GM12878 (cell line): ENCODE measurements at regions not wholly inside any gene's neighbourhood (a gene's known extent, or its start where the extent isn't known, plus 50 kb on each side); places are given as distances from the start of the nearest gene placed in this dataset.

ENCODE experiments used
- BACH1 ChIP-seq: fragments of 450-650 bp; IDR thresholded peaks from 2 replicates; pipeline ENCODE4 v1.6.1; 2017; ENCODE audit warnings: mild to moderate bottlenecking, borderline replicate concordance
- BRCA1 ChIP-seq: IDR thresholded peaks from 2 replicates; pipeline ENCODE4 v1.6.1; 2011; ENCODE audit warnings: low read depth, low read length, improper control_type of control experiment
- ETV6 ChIP-seq, 2 experiments: fragments of 450-650 bp in 1 of 2; IDR thresholded peaks in 1 of 2; conservative IDR thresholded peaks in 1 of 2; 2 replicates each; pipeline ENCODE4 v1.6.1; 2014; ENCODE audit warnings: antibody characterized with exemption in 1 of 2, borderline replicate concordance in 1 of 2, low read depth in 1 of 2, mild to moderate bottlenecking in 1 of 2, moderate library complexity in 1 of 2
- FOS ChIP-seq: IDR thresholded peaks from 3 replicates; pipeline ENCODE4 v1.6.1; 2011; ENCODE audit warnings: borderline replicate concordance; ENCODE audit not compliant: insufficient read length; ENCODE audit errors: extremely low read depth
- GATAD2B ChIP-seq: fragments of 450-650 bp; conservative IDR thresholded peaks from 2 replicates; pipeline ENCODE4 v1.6.1; 2017; ENCODE audit warnings: low read depth, mild to moderate bottlenecking, moderate library complexity
- MXI1 ChIP-seq: fragments of 150-350 bp; IDR thresholded peaks from 2 replicates; pipeline ENCODE4 v1.6.1; 2011; ENCODE audit warnings: low read depth, mild to moderate bottlenecking, inconsistent platforms, low read length, improper control_type of control experiment
- PAX5 ChIP-seq: IDR thresholded peaks from 2 replicates; pipeline ENCODE4 v1.6.1; 2011; ENCODE audit warnings: low read depth, low read length, borderline replicate concordance
- RAD21 ChIP-seq: IDR thresholded peaks from 2 replicates; pipeline ENCODE4 v1.6.1; 2011; ENCODE audit warnings: mild to moderate bottlenecking, low read depth, low read length, moderate library complexity; ENCODE audit not compliant: insufficient read depth
- RUNX3 ChIP-seq: IDR thresholded peaks from 2 replicates; pipeline ENCODE4 v1.6.1; 2012; ENCODE audit warnings: low read length, inconsistent platforms
- SMC3 ChIP-seq: IDR thresholded peaks from 2 replicates; pipeline ENCODE4 v1.6.1; 2011; ENCODE audit warnings: low read length, improper control_type of control experiment, borderline replicate concordance
- SUPT20H ChIP-seq: IDR thresholded peaks from 2 replicates; pipeline ENCODE4 v1.6.1; 2011; ENCODE audit warnings: low read depth, mild to moderate bottlenecking, low read length, moderate library complexity, borderline replicate concordance; ENCODE audit not compliant: control insufficient read depth
- TCF3 ChIP-seq: IDR thresholded peaks from 2 replicates; pipeline ENCODE4 v1.6.1; 2012; ENCODE audit warnings: low read depth, mild to moderate bottlenecking, low read length, borderline replicate concordance; ENCODE audit not compliant: insufficient read depth
- ZBTB4 ChIP-seq: fragments of 450-650 bp; formaldehyde crosslinking; IDR thresholded peaks from 2 replicates; pipeline ENCODE4 v1.4.0; 2022; ENCODE audit warnings: mild to moderate bottlenecking, moderate library complexity
- TF ChIP-seq, protein P1 (sequence below): fragments of 450-650 bp; IDR thresholded peaks from 2 replicates; pipeline ENCODE4 v1.6.1; 2014; ENCODE audit warnings: mild to moderate bottlenecking

DNA sequence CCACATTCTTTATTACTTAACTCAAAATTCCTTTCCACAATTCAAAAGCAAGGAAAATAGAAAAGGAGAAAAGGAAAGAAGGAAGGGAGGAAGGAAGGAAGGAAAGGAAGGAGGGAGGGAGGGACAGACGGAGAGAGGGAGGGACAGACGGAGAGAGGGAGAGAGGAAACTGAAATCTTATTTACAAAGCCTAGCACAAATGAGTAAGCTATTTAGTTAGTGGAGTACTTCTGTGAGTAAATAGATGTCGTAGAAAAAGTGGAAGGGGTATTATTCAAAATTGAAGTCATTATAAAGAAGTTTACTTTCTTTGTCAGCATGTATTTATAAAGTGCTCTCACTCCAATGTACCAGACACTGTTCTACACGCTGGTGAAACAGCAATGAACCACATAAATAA lies 177.9 kb downstream of the CETN3 start (continued):
- TF ChIP-seq, protein P1, sequence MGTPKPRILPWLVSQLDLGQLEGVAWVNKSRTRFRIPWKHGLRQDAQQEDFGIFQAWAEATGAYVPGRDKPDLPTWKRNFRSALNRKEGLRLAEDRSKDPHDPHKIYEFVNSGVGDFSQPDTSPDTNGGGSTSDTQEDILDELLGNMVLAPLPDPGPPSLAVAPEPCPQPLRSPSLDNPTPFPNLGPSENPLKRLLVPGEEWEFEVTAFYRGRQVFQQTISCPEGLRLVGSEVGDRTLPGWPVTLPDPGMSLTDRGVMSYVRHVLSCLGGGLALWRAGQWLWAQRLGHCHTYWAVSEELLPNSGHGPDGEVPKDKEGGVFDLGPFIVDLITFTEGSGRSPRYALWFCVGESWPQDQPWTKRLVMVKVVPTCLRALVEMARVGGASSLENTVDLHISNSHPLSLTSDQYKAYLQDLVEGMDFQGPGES: no peak
- no peak for TF ChIP-seq PAX5
- no peak for TF ChIP-seq BACH1
- no peak for TF ChIP-seq SUPT20H
- TF ChIP-seq SMC3: no peak
- no peak for TF ChIP-seq GATAD2B
- TF ChIP-seq RAD21: no peak
- no peak for TF ChIP-seq ETV6 (conservative IDR thresholded peaks at IDR 0.05 in 1 of 2, IDR thresholded peaks at IDR 0.05 in 1 of 2; ENCODE audit: borderline replicate concordance in 1 of 2, low read depth in 1 of 2)
- TF ChIP-seq ZBTB4: no peak
- TF ChIP-seq BRCA1: no peak
- no peak for TF ChIP-seq RUNX3
- no peak for TF ChIP-seq TCF3
- no peak for TF ChIP-seq FOS
- TF ChIP-seq MXI1: no peak
